ENCODE measurements at regions not wholly inside any gene's neighbourhood (a gene's known extent, or its start where the extent isn't known, plus 50 kb on each side); places are given as distances from the start of the nearest gene placed in this dataset.

- DNase-seq (ENCODE audit: low spot score) = no peak
These were observed 393.5 kb upstream of the CADM1 start for GRCh38 chr11:115897707-115898106.

GRCh38 chr11:115896084-115896483 lies 391.9 kb upstream of the CADM1 start:
- no peak for DNase-seq (ENCODE audit: low spot score)

- no peak for DNase-seq (ENCODE audit: low spot score)
These were observed 391.4 kb upstream of the CADM1 start for GRCh38 chr11:115895594-115895993.

- DNase-seq (ENCODE audit: low spot score) = no peak
These were observed 390.0 kb upstream of the CADM1 start for GRCh38 chr11:115894176-115894575.

- DNase-seq (ENCODE audit: low spot score) = no peak
These were observed 389.4 kb upstream of the CADM1 start for GRCh38 chr11:115893461-115894099.

- DNase-seq (ENCODE audit: low spot score) = no peak
These were observed 387.8 kb upstream of the CADM1 start for GRCh38 chr11:115892016-115892415.

- DNase-seq (ENCODE audit: low spot score) = no peak
These were observed 387.4 kb upstream of the CADM1 start for GRCh38 chr11:115891581-115891980.

- DNase-seq (ENCODE audit: low spot score) = no peak
These were observed 386.3 kb upstream of the CADM1 start for GRCh38 chr11:115890500-115890899.

- DNase-seq (ENCODE audit: low spot score) = no peak
These were observed 385.5 kb upstream of the CADM1 start for GRCh38 chr11:115889712-115890111.

GRCh38 chr11:115887727-115888126 lies 383.5 kb upstream of the CADM1 start:
- DNase-seq (ENCODE audit: low spot score) = no peak

- no peak for DNase-seq (ENCODE audit: low spot score)
These were observed 383.1 kb upstream of the CADM1 start for GRCh38 chr11:115887316-115887715.

GRCh38 chr11:115886422-115886733 lies 382.2 kb upstream of the CADM1 start:
- DNase-seq (ENCODE audit: low spot score) = no peak

- no peak for DNase-seq (ENCODE audit: low spot score)
These were observed 381.6 kb upstream of the CADM1 start for GRCh38 chr11:115885535-115886421.

- DNase-seq (ENCODE audit: low spot score) = no peak
These were observed 380.8 kb upstream of the CADM1 start for GRCh38 chr11:115884800-115885534.

- no peak for DNase-seq (ENCODE audit: low spot score)
These were observed 370.6 kb upstream of the CADM1 start for GRCh38 chr11:115874843-115875242.

GRCh38 chr11:115873813-115874212 lies 369.6 kb upstream of the CADM1 start:
- DNase-seq (ENCODE audit: low spot score) = no peak

GRCh38 chr11:115872416-115872815 lies 368.2 kb upstream of the CADM1 start:
- no peak for DNase-seq (ENCODE audit: low spot score)

GRCh38 chr11:115871161-115871760 lies 367.0 kb upstream of the CADM1 start:
- DNase-seq (ENCODE audit: low spot score) = no peak

- DNase-seq (ENCODE audit: low spot score) = peak; percentile 36
These were observed 365.7 kb upstream of the CADM1 start for GRCh38 chr11:115869780-115870431.

- no peak for DNase-seq (ENCODE audit: low spot score)
These were observed 364.9 kb upstream of the CADM1 start for GRCh38 chr11:115869131-115869530.

- DNase-seq (ENCODE audit: low spot score) = no peak
These were observed 356.0 kb upstream of the CADM1 start for GRCh38 chr11:115860246-115860645.

- DNase-seq (ENCODE audit: low spot score) = no peak
These were observed 344.4 kb upstream of the CADM1 start for GRCh38 chr11:115848611-115849010.
